ENCODE measurements at regions not wholly inside any gene's neighbourhood (a gene's known extent, or its start where the extent isn't known, plus 50 kb on each side); places are given as distances from the start of the nearest gene placed in this dataset.
A peak's percentile ranks its signal among the peaks of the same experiment; 100 is the strongest.

- 71% methylated on average over 5 of the region's 5 CpGs for WGBS
- TF ChIP-seq POLR2AphosphoS5 (IDR thresholded peaks at IDR 0.05), result no peak
- TF ChIP-seq EP300 (IDR thresholded peaks at IDR 0.05), result no peak
- no peak for TF ChIP-seq CTCF (IDR thresholded peaks at IDR 0.05)
- TF ChIP-seq POLR2A (IDR thresholded peaks at IDR 0.05), result no peak
- no peak for DNase-seq (ENCODE audit: low spot score in 2 of 2)
- Histone ChIP-seq H3K9me3 (no peaks in the 10 kb centered on the region), H3K4me3 (no peak overlapping the region), H3K36me3 (no peaks in the 10 kb centered on the region), H3K27me3 (no peaks in the 10 kb centered on the region), H3K27ac (no peak overlapping the region), H3K4me1 (peaks cover 4% of the 10 kb centered on the region)
Observed at GRCh38 chr9:99436616-99437015, 214.5 kb downstream of the SEC61B start.

GRCh38 chr9:99437145-99437544, 215.1 kb downstream of the SEC61B start:
- Histone ChIP-seq H3K9me3 (no peaks in the 10 kb centered on the region), H3K27ac (no peak overlapping the region), H3K27me3 (no peaks in the 10 kb centered on the region), H3K36me3 (no peaks in the 10 kb centered on the region), H3K4me1 (peaks cover 4% of the 10 kb centered on the region), H3K4me3 (no peak overlapping the region)
- no peak for TF ChIP-seq CTCF (IDR thresholded peaks at IDR 0.05)
- DNase-seq (ENCODE audit: low spot score in 2 of 2), result no peak
- WGBS, result 94% methylated on average over 3 of the region's 3 CpGs

GRCh38 chr9:99438596-99438995, 216.5 kb downstream of the SEC61B start:
- no peak overlapping the region for H3K4me3 ChIP-seq
- TF ChIP-seq EP300 (IDR thresholded peaks at IDR 0.05) (no peak), POLR2A (IDR thresholded peaks at IDR 0.05) (no peak), CTCF (IDR thresholded peaks at IDR 0.05) (no peak), POLR2AphosphoS5 (IDR thresholded peaks at IDR 0.05) (no peak)
- no peak overlapping the region for H3K27ac ChIP-seq
- H3K27me3 ChIP-seq, result no peaks in the 10 kb centered on the region
- no peaks in the 10 kb centered on the region for H3K9me3 ChIP-seq
- no peak for DNase-seq (ENCODE audit: low spot score in 2 of 2)
- 82% methylated on average over 2 of the region's 2 CpGs for WGBS
- H3K4me1 ChIP-seq, result peaks cover 4% of the 10 kb centered on the region
- no peaks in the 10 kb centered on the region for H3K36me3 ChIP-seq

- Histone ChIP-seq H3K9me3 (no peaks in the 10 kb centered on the region), H3K36me3 (no peaks in the 10 kb centered on the region), H3K27ac (no peak overlapping the region), H3K27me3 (no peaks in the 10 kb centered on the region), H3K4me3 (no peak overlapping the region), H3K4me1 (peaks cover 5% of the 10 kb centered on the region)
- no peak for DNase-seq (ENCODE audit: low spot score in 2 of 2)
- TF ChIP-seq POLR2AphosphoS5 (IDR thresholded peaks at IDR 0.05) (no peak), EP300 (IDR thresholded peaks at IDR 0.05) (no peak), CTCF (IDR thresholded peaks at IDR 0.05) (no peak), POLR2A (IDR thresholded peaks at IDR 0.05) (no peak)
Observed at GRCh38 chr9:99441829-99442228, 219.7 kb downstream of the SEC61B start.

- 31% methylated on average over 4 of the region's 4 CpGs for WGBS
- DNase-seq (ENCODE audit: low spot score in 2 of 2), result peak in 1 of 2 donors; percentile 77
- TF ChIP-seq CTCF (IDR thresholded peaks at IDR 0.05), result no peak
- TF ChIP-seq POLR2AphosphoS5 (IDR thresholded peaks at IDR 0.05), result no peak
- no peak for TF ChIP-seq EP300 (IDR thresholded peaks at IDR 0.05)
- TF ChIP-seq POLR2A (IDR thresholded peaks at IDR 0.05), result no peak
- Histone ChIP-seq H3K4me1 (peaks cover 5% of the 10 kb centered on the region), H3K27ac (peak overlapping the region; percentile 28), H3K27me3 (no peaks in the 10 kb centered on the region), H3K36me3 (no peaks in the 10 kb centered on the region), H3K4me3 (no peak overlapping the region), H3K9me3 (no peaks in the 10 kb centered on the region)
Observed at GRCh38 chr9:99445371-99445891, 223.3 kb downstream of the SEC61B start.
